Heart right ventricle (tissue), 16 donors: ENCODE measurements at regions not wholly inside any gene's neighbourhood (a gene's known extent, or its start where the extent isn't known, plus 50 kb on each side); places are given as distances from the start of the nearest gene placed in this dataset.
A peak's percentile ranks its signal among the peaks of the same experiment; 100 is the strongest.

ENCODE experiments used
- ATAC-seq, 8 donors: fragments of 200-7000 bp; cut with Tn5 transposase; one replicate each; pipeline ENCODE4 v1.9.1; 2020; ENCODE audit warnings: mild to moderate bottlenecking in 8 of 8, moderate library complexity in 8 of 8, moderate number of reproducible peaks in 1 of 8
- DNase-seq, 2 donors: peaks; one replicate each; pipeline ENCODE4 v3.0.0-alpha.2; 2020
- H3K27ac ChIP-seq, 10 donors: fragments of 200-600 bp; sonication (generic) in 2 of 10; one replicate each; pipeline versions ENCODE4 v1.5.0 to v1.8.0; 2020 to 2022; ENCODE audit warnings: mild to moderate bottlenecking in 3 of 10
- H3K27me3 ChIP-seq, 7 donors: fragments of 200-600 bp; one replicate each; pipeline ENCODE4 v1.8.0; 2021 to 2022; ENCODE audit warnings: mild to moderate bottlenecking in 2 of 7
- H3K36me3 ChIP-seq, 9 donors: fragments of 200-600 bp; sonication (generic) in 1 of 9; one replicate each; pipeline versions ENCODE4 v1.5.0 to v1.8.0; 2020 to 2022; ENCODE audit warnings: mild to moderate bottlenecking in 2 of 9
- H3K4me1 ChIP-seq, 9 donors: fragments of 200-600 bp; sonication (generic) in 1 of 9; one replicate each; pipeline versions ENCODE4 v1.5.0 to v1.8.0; 2020 to 2022; ENCODE audit warnings: mild to moderate bottlenecking in 4 of 9
- H3K4me3 ChIP-seq, 10 donors: fragments of 200-600 bp; sonication (generic) in 2 of 10; one replicate each; pipeline versions ENCODE4 v1.5.0 to v1.8.0; 2020 to 2022; ENCODE audit warnings: mild to moderate bottlenecking in 7 of 10, moderate library complexity in 2 of 10
- H3K9me3 ChIP-seq, 11 donors: fragments of 200-600 bp in 10 of 11; sonication (generic) in 2 of 11; one replicate each; pipeline versions ENCODE4 v1.5.0 to v1.8.0; 2013 to 2022; ENCODE audit warnings: mild to moderate bottlenecking in 2 of 11, control low read depth in 1 of 11, moderate library complexity in 1 of 11
- WGBS, 2 donors: extraction: QIAGEN DNeasy Blood & Tissue Kit; methylation state at CpG; one replicate each; pipeline ENCODE4 v1.1.7; 2013; ENCODE audit warnings: inconsistent platforms in 1 of 2; 5-methylcytosine and 5-hydroxymethylcytosine counted together
- intact Hi-C, 10 donors: fragments of 100-400 bp; cut with DNase I; formaldehyde crosslinking; loops; one replicate each; pipeline versions ENCODE4 v1.11.1 to v1.14.2; 2022
- TF ChIP-seq, protein P1 (sequence below), 9 donors: fragments of 200-600 bp; sonication (generic) in 2 of 9; IDR thresholded peaks; one replicate each; pipeline versions ENCODE4 v1.5.0 to v1.8.0; 2021 to 2022; ENCODE audit warnings: antibody characterized with exemption in 9 of 9, mild to moderate bottlenecking in 5 of 9, moderate library complexity in 1 of 9
- donor health status: Arrhythmogenic right ventricular cardiomyopathy.
- donor health status: ischemic (EF 13 %, LVEDD 7.1; RV severe dilation, severe dysfunction).
- donor health status: healthy with polysubstance abuse.
- donor health status: DM: no; HTN: yes; CAD: no.
- donor health status: DM: no; HTN: no; CAD: no.
- donor health status: ischemic (EF 25% LVEDD 6.9; RV normal size, moderate dysfunction).
- donor health status: ischemic (EF 25% LVEDD 5.7; RV mildly dilated, moderate dysfunction).
- donor health status: healthy.
- donor health status: DM: yes; HTN: yes; CAD: no.
- donor health status: Ischemic cardiomyopathy.
- donor health status: ischemic (EF 35%, LVEDD 5.7; RV mildly dilated, moderate dysfunction).
- donor health status: nonischemic (EF 11% LVEDD 7.7; RV severe dilation, severe dysfunction).
- donor health status: DM: yes; HTN: yes; CAD: no.
- donor health status: PGD.
- donor health status: ischemic (EF 29% LVEDD 5.4; RV normal size, mild dysfunction).
- donor health status: nonischemic (EF 23%, LVEDD 6.1; RV moderate dilation, normal function).

DNA sequence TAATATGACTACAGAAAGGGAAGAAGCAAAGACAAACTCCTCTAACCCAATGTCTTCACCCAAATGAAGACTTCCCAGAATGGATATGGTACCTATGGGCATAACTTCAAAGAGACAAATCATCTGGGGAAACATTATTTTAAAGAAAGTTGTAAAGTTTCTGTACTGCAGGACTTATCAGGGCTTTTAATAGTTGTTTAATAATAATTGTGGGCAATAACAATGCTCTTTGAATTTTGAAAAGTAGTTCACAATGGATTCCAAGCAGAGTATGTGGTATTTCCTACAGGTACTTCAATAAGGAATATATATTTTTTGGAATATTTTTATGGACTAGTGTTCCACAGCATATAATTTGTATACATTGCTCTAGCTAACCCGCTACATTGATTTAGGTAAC lies 503.1 kb downstream of the MCTP2 start:
- Histone ChIP-seq H3K27ac (no peak overlapping the region), H3K4me1 (no peaks in the 10 kb centered on the region), H3K4me3 (no peak overlapping the region), H3K9me3 (no peaks in the 10 kb centered on the region), H3K36me3 (no peaks in the 10 kb centered on the region), H3K27me3 (peaks cover 0 to 4% (median 0%) of the 10 kb centered on the region in 7 donors)
- no peak for DNase-seq
- WGBS, 2 donors: 98 to 100% methylated on average over 1 of the region's 1 CpG
- intact Hi-C loops: no loop called here
- TF ChIP-seq, protein P1, sequence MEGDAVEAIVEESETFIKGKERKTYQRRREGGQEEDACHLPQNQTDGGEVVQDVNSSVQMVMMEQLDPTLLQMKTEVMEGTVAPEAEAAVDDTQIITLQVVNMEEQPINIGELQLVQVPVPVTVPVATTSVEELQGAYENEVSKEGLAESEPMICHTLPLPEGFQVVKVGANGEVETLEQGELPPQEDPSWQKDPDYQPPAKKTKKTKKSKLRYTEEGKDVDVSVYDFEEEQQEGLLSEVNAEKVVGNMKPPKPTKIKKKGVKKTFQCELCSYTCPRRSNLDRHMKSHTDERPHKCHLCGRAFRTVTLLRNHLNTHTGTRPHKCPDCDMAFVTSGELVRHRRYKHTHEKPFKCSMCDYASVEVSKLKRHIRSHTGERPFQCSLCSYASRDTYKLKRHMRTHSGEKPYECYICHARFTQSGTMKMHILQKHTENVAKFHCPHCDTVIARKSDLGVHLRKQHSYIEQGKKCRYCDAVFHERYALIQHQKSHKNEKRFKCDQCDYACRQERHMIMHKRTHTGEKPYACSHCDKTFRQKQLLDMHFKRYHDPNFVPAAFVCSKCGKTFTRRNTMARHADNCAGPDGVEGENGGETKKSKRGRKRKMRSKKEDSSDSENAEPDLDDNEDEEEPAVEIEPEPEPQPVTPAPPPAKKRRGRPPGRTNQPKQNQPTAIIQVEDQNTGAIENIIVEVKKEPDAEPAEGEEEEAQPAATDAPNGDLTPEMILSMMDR (IDR thresholded peaks at IDR 0.05): no peak
- no peak for ATAC-seq

DNA sequence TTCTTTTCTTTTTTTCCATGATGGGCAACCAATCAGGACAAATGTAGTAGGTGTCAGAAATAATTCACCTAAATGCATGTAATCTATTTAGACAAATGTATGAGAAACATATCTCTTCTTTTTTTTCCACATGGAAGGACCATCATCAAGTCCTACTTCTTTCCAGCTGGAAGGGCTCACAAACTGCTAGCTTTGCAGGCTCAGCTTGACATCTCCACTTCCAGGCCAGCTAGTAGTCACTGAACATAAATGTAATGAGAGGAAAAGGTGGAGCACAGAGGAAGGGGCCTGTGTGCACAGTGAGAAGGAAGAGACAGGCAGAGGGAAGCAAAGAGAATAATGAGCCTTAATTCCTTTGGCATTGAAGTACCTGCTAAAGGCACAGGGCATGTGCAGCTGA lies 504.9 kb downstream of the MCTP2 start:
- ATAC-seq: peak in 1 of 8 donors; percentile 27
- Histone ChIP-seq H3K4me3 (no peak overlapping the region), H3K27me3 (peaks cover 0 to 4% (median 0%) of the 10 kb centered on the region in 7 donors), H3K27ac (no peak overlapping the region), H3K4me1 (no peaks in the 10 kb centered on the region), H3K9me3 (no peaks in the 10 kb centered on the region), H3K36me3 (no peaks in the 10 kb centered on the region)
- intact Hi-C loops: no loop called here
- no peak for DNase-seq
- TF ChIP-seq, protein P1 (IDR thresholded peaks at IDR 0.05): no peak

DNA sequence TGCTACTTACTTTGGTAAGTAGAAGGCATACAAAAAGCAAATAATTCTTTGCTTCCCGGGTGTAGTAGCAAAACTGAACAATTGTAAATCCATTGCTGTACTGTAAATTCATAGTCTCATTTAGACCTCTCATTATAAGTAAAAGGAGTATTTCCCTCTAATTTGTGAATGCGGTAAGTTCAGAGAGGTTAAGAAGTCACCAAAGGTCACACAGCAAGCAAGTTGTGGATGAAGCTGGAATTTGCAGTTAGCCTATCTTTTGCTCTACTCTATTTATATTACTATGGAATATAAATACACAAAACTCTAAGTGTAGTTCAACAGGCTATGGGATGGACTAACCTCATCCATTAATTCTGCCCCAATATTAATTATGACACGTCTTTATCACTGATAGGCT lies 508.3 kb downstream of the MCTP2 start:
- no peak overlapping the region for H3K27ac ChIP-seq
- peaks cover 0 to 6% (median 0%) of the 10 kb centered on the region in 7 donors for H3K27me3 ChIP-seq
- DNase-seq (no peak), ATAC-seq (no peak)
- H3K4me3 ChIP-seq: no peak overlapping the region
- no peaks in the 10 kb centered on the region for H3K36me3 ChIP-seq
- intact Hi-C loops: no loop called here
- WGBS, 2 donors: 94% methylated on average over 3 of the region's 3 CpGs
- H3K4me1 ChIP-seq: no peaks in the 10 kb centered on the region
- TF ChIP-seq, protein P1 (IDR thresholded peaks at IDR 0.05): no peak
- no peaks in the 10 kb centered on the region for H3K9me3 ChIP-seq

DNA sequence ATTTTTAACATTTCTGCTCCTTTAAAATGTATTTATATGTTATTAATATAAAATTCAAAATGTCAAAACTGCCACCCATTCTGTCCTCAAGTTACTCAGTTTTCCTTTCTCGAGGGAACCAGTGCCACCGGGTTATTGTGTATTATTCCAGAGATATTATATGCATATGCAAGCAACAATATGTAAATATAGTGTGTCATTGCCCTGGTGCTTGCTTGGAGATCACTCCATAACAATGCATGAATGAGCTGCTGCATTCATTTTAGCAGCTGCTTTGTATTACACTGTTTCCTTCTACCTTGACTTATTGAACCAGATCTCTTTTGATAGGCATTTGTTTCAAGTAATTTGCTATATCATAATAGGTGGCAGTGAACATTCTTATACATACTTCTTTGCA lies 509.1 kb downstream of the MCTP2 start:
- H3K27ac ChIP-seq: no peak overlapping the region
- H3K9me3 ChIP-seq: no peaks in the 10 kb centered on the region
- 72 to 91% methylated on average over 2 of the region's 2 CpGs for WGBS, 2 donors
- DNase-seq (no peak), ATAC-seq (no peak)
- intact Hi-C loops: no loop called here
- no peaks in the 10 kb centered on the region for H3K4me1 ChIP-seq
- no peaks in the 10 kb centered on the region for H3K36me3 ChIP-seq
- H3K27me3 ChIP-seq: peaks cover 0 to 6% (median 0%) of the 10 kb centered on the region in 7 donors
- no peak overlapping the region for H3K4me3 ChIP-seq
- TF ChIP-seq, protein P1 (IDR thresholded peaks at IDR 0.05): no peak

DNA sequence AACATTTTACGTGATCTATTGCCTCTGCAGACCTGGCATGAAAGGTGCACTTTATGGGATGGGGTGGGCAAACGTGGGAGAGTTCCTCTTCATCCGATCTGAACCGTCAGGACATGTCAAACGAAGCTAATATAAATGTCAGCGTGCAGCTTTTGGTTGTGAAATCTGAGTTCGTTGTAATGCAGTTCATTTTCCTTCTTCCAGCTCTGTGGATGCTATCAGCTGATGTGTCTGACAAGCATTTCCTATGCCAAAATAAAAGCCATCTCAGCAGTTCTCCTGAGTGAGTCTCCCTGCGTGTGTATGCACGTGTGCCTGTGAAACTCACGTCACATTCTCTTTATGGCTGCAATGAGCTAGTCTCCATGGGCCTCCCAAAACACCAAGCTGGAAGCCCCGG lies 512.3 kb downstream of the MCTP2 start:
- Histone ChIP-seq H3K4me3 (no peak overlapping the region), H3K4me1 (no peaks in the 10 kb centered on the region), H3K36me3 (no peaks in the 10 kb centered on the region), H3K9me3 (no peaks in the 10 kb centered on the region), H3K27me3 (peaks cover 0 to 6% (median 0%) of the 10 kb centered on the region in 7 donors), H3K27ac (no peak overlapping the region)
- DNase-seq (no peak), ATAC-seq (no peak)
- 38 to 41% methylated on average over 11 of the region's 11 CpGs for WGBS, 2 donors
- intact Hi-C loops: no loop called here
- TF ChIP-seq, protein P1 (IDR thresholded peaks at IDR 0.05): no peak
